GM12891 (cell line): ENCODE measurements at regions not wholly inside any gene's neighbourhood (a gene's known extent, or its start where the extent isn't known, plus 50 kb on each side); places are given as distances from the start of the nearest gene placed in this dataset.

ENCODE experiments used
- PAX5 ChIP-seq: IDR thresholded peaks from 2 replicates; pipeline ENCODE4 v1.6.1; 2011; ENCODE audit warnings: low read length, moderate library complexity, mild to moderate bottlenecking; ENCODE audit not compliant: insufficient read depth, severe bottlenecking
- POLR2A ChIP-seq: IDR thresholded peaks from 2 replicates; pipeline ENCODE4 v1.6.1; 2011; ENCODE audit warnings: low read depth, low read length, control low read depth
- POLR2AphosphoS5 ChIP-seq: IDR thresholded peaks from 2 replicates; pipeline ENCODE4 v1.6.1; 2011; ENCODE audit warnings: low read depth, low read length, control low read depth
- TAF1 ChIP-seq: IDR thresholded peaks from 2 replicates; pipeline ENCODE4 v1.6.1; 2011; ENCODE audit warnings: low read depth, low read length, control low read depth

DNA sequence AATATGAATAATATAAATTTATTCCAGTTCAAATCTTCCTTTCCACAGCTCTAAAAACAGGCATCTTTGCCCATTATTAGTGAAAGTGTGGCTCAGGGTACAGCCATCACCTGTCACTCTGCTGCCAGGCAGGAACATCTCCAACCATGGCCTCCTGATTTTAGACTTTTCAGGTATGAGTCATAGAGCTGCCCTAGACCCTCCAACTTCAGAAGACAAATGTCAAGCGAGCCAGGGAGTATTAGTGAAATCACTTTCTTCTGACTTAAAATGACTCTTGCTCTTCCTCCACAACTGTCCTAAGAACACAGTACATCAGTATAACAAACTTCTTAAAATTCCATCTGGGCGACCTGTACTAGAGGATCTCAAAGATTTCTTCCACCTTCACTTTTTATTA, 78.1 kb upstream of the AKAP13 start:
- TF ChIP-seq POLR2AphosphoS5 (no peak), TAF1 (no peak), POLR2A (no peak), PAX5 (no peak)
